SK-N-SH (cell line): ENCODE measurements at regions not wholly inside any gene's neighbourhood (a gene's known extent, or its start where the extent isn't known, plus 50 kb on each side); places are given as distances from the start of the nearest gene placed in this dataset.

Source experiments
- CTCF ChIA-PET: fragments of 300-600, 350-600 bp; formaldehyde crosslinking; extraction: SDS; loops from one replicate; lab custom pipeline; 2021; lab: Yijun Ruan, JAX
- POLR2A ChIA-PET: fragments of 350-600 bp; sonication (Branson Sonifier 250); formaldehyde crosslinking; extraction: SDS; loops from one replicate; lab custom pipeline; 2020; ENCODE audit warnings: antibody characterized with exemption, inconsistent platforms; lab: Yijun Ruan, JAX
- DNase-seq: peaks from one replicate; pipeline ENCODE4 v3.0.0; 2012
- H2AFZ ChIP-seq: fragments of 200-600 bp; sonication (generic); 2 replicates; pipeline ENCODE4 v1.8.1; 2016; ENCODE audit warnings: antibody characterized with exemption, mild to moderate bottlenecking, low read depth
- H3F3A ChIP-seq: fragments of 200-600 bp; sonication (generic); replicated peaks from 2 replicates; pipeline ENCODE3; 2016; ENCODE audit warnings: antibody characterized with exemption, mild to moderate bottlenecking; ENCODE audit not compliant: insufficient read depth
- H3K27ac ChIP-seq, 2 experiments: fragments of 200-500 bp in 1 of 2; fragments of 200-600 bp in 1 of 2; sonication (Bioruptor generic) in 1 of 2; sonication (generic), shearing (Covaris generic) in 1 of 2; 2 replicates each; pipeline versions ENCODE4 v1.5.1 to v1.6.1; 2014 to 2016; ENCODE audit warnings: low read depth in 2 of 2, inconsistent platforms in 1 of 2, low read length in 1 of 2, mild to moderate bottlenecking in 1 of 2, mixed read lengths in 1 of 2
- H3K27me3 ChIP-seq: fragments of 200-600 bp; sonication (generic), shearing (Covaris generic); 2 replicates; pipeline ENCODE4 v1.6.1; 2016; ENCODE audit warnings: mixed run types; ENCODE audit not compliant: insufficient read depth
- H3K36me3 ChIP-seq, 2 experiments: fragments of 200-500 bp in 1 of 2; fragments of 200-600 bp in 1 of 2; sonication (Bioruptor generic) in 1 of 2; sonication (generic) in 1 of 2; replicated peaks in 1 of 2; 2 replicates each; pipeline versions ENCODE3 to v1.5.1; 2014 to 2016; ENCODE audit warnings: low read length in 1 of 2, mild to moderate bottlenecking in 1 of 2; ENCODE audit not compliant: insufficient read depth in 2 of 2, control insufficient read depth in 1 of 2
- H3K4me1 ChIP-seq, 2 experiments: fragments of 200-500 bp in 1 of 2; fragments of 200-600 bp in 1 of 2; sonication (Bioruptor generic) in 1 of 2; sonication (generic), shearing (Covaris generic) in 1 of 2; 2 replicates each; pipeline versions ENCODE4 v1.5.1 to v1.6.1; 2014 to 2016; ENCODE audit warnings: low read depth in 1 of 2, low read length in 1 of 2, mixed run types in 1 of 2; ENCODE audit not compliant: insufficient read depth in 2 of 2, control insufficient read depth in 1 of 2
- H3K4me2 ChIP-seq: fragments of 200-600 bp; sonication (generic), shearing (Covaris generic); 2 replicates; pipeline ENCODE4 v1.6.1; 2017; ENCODE audit warnings: mixed run types
- H3K4me3 ChIP-seq, 2 experiments: fragments of 200-500 bp in 1 of 2; fragments of 200-600 bp in 1 of 2; sonication (Bioruptor generic) in 1 of 2; sonication (generic), shearing (Covaris generic) in 1 of 2; 2 replicates each; pipeline versions ENCODE4 v1.5.1 to v1.8.1; 2014 to 2016; ENCODE audit warnings: low read depth in 2 of 2, inconsistent platforms in 1 of 2, low read length in 1 of 2, mild to moderate bottlenecking in 1 of 2, mixed read lengths in 1 of 2, moderate library complexity in 1 of 2
- H3K79me2 ChIP-seq: fragments of 200-600 bp; sonication (generic); 2 replicates; pipeline ENCODE4 v1.8.1; 2017; ENCODE audit warnings: mild to moderate bottlenecking; ENCODE audit not compliant: insufficient read depth
- H3K9ac ChIP-seq: fragments of 200-600 bp; sonication (generic); 2 replicates; pipeline ENCODE4 v1.6.1; 2017; ENCODE audit warnings: mixed run types
- H3K9me2 ChIP-seq: fragments of 200-600 bp; sonication (generic); 2 replicates; pipeline ENCODE4 v1.6.1; 2017; ENCODE audit warnings: mixed run types
- H3K9me3 ChIP-seq: fragments of 200-600 bp; sonication (generic); 2 replicates; pipeline ENCODE4 v1.6.1; 2017; ENCODE audit warnings: mixed run types, mild to moderate bottlenecking, moderate library complexity
- H4K20me1 ChIP-seq: fragments of 200-600 bp; sonication (generic); 2 replicates; pipeline ENCODE4 v1.6.1; 2017; ENCODE audit warnings: mild to moderate bottlenecking, mixed run types; ENCODE audit not compliant: insufficient read depth
- ELF1 ChIP-seq: IDR thresholded peaks from 2 replicates; pipeline ENCODE4 v1.4.0; 2012
- EP300 ChIP-seq, 2 experiments: IDR thresholded peaks; 2 replicates each; pipeline versions ENCODE4 v1.4.0 to v1.6.1; 2012; ENCODE audit warnings: borderline replicate concordance in 1 of 2, low read depth in 1 of 2, low read length in 1 of 2
- JUND ChIP-seq: IDR thresholded peaks from 2 replicates; pipeline ENCODE4 v1.4.0; 2012
- RAD21 ChIP-seq: IDR thresholded peaks from 2 replicates; pipeline ENCODE4 v1.6.1; 2012; ENCODE audit warnings: mild to moderate bottlenecking, low read length
- TEAD4 ChIP-seq: IDR thresholded peaks from 2 replicates; pipeline ENCODE4 v1.4.0; 2012; ENCODE audit warnings: mild to moderate bottlenecking, borderline replicate concordance; ENCODE audit not compliant: insufficient read depth
- WGBS: methylation state at CpG from one replicate; pipeline ENCODE4 v1.1.6; 2017; ENCODE audit warnings: low lambda C conversion rate; 5-methylcytosine and 5-hydroxymethylcytosine counted together
- TF ChIP-seq, protein P1 (sequence below): fragments of 150-350 bp; IDR thresholded peaks from 2 replicates; pipeline ENCODE4 v1.6.1; 2016; ENCODE audit warnings: mild to moderate bottlenecking, low read depth, low read length
- TF ChIP-seq, protein P2 (sequence below): IDR thresholded peaks from 2 replicates; pipeline ENCODE4; 2012
- TF ChIP-seq, protein P3 (sequence below): IDR thresholded peaks from 2 replicates; pipeline ENCODE4 v1.4.0; 2012; ENCODE audit warnings: low read depth
- TF ChIP-seq, protein P4 (sequence below): IDR thresholded peaks from 2 replicates; pipeline ENCODE4 v1.6.1; 2012; ENCODE audit warnings: mild to moderate bottlenecking, low read depth, low read length, moderate library complexity
- TF ChIP-seq, protein P5 (sequence below): IDR thresholded peaks from 2 replicates; pipeline ENCODE4 v1.4.0; 2012; ENCODE audit warnings: low read depth, borderline replicate concordance

DNA sequence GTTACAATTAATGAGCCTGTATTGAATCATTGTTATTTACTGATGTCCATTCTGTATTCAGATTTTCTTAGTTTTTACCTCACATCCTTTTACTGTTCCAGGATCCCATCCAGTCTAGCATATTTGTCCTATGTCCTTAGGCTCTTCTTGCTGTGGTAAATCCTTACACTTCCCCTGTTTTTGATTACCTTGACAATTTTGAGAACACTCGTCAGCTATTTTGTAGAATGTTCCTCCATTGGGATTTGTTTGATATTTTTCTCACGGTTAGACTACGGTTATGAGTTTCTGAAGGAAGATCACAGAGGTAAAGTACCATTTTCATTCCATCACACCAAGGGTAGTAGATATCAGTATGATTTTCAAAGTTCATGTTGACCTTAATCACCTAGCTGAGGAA is 202.3 kb downstream of the AKAIN1 start:
- H3K9me3 ChIP-seq, result no peaks in the 10 kb centered on the region
- no peak overlapping the region for H3K4me2 ChIP-seq
- H3K9ac ChIP-seq, result no peak overlapping the region
- no peak for DNase-seq
- 4% methylated on average over 3 of the region's 3 CpGs for WGBS
- H3K79me2 ChIP-seq, result no peaks in the 10 kb centered on the region
- ChIA-PET CTCF (no interaction called here), POLR2A (no interaction called here)
- H3F3A ChIP-seq, result no peaks in the 10 kb centered on the region
- H3K9me2 ChIP-seq, result no peaks in the 10 kb centered on the region
- H3K4me1 ChIP-seq, result no peaks in the 10 kb centered on the region
- no peaks in the 10 kb centered on the region for H3K27me3 ChIP-seq
- TF ChIP-seq, protein P1, sequence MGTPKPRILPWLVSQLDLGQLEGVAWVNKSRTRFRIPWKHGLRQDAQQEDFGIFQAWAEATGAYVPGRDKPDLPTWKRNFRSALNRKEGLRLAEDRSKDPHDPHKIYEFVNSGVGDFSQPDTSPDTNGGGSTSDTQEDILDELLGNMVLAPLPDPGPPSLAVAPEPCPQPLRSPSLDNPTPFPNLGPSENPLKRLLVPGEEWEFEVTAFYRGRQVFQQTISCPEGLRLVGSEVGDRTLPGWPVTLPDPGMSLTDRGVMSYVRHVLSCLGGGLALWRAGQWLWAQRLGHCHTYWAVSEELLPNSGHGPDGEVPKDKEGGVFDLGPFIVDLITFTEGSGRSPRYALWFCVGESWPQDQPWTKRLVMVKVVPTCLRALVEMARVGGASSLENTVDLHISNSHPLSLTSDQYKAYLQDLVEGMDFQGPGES, result no peak
- TF ChIP-seq TEAD4, result no peak
- TF ChIP-seq, protein P2, sequence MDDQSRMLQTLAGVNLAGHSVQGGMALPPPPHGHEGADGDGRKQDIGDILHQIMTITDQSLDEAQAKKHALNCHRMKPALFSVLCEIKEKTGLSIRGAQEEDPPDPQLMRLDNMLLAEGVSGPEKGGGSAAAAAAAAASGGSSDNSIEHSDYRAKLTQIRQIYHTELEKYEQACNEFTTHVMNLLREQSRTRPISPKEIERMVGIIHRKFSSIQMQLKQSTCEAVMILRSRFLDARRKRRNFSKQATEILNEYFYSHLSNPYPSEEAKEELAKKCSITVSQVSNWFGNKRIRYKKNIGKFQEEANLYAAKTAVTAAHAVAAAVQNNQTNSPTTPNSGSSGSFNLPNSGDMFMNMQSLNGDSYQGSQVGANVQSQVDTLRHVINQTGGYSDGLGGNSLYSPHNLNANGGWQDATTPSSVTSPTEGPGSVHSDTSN, result no peak
- TF ChIP-seq ELF1, result no peak
- TF ChIP-seq, protein P3, sequence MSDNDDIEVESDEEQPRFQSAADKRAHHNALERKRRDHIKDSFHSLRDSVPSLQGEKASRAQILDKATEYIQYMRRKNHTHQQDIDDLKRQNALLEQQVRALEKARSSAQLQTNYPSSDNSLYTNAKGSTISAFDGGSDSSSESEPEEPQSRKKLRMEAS, result no peak
- TF ChIP-seq, protein P4, sequence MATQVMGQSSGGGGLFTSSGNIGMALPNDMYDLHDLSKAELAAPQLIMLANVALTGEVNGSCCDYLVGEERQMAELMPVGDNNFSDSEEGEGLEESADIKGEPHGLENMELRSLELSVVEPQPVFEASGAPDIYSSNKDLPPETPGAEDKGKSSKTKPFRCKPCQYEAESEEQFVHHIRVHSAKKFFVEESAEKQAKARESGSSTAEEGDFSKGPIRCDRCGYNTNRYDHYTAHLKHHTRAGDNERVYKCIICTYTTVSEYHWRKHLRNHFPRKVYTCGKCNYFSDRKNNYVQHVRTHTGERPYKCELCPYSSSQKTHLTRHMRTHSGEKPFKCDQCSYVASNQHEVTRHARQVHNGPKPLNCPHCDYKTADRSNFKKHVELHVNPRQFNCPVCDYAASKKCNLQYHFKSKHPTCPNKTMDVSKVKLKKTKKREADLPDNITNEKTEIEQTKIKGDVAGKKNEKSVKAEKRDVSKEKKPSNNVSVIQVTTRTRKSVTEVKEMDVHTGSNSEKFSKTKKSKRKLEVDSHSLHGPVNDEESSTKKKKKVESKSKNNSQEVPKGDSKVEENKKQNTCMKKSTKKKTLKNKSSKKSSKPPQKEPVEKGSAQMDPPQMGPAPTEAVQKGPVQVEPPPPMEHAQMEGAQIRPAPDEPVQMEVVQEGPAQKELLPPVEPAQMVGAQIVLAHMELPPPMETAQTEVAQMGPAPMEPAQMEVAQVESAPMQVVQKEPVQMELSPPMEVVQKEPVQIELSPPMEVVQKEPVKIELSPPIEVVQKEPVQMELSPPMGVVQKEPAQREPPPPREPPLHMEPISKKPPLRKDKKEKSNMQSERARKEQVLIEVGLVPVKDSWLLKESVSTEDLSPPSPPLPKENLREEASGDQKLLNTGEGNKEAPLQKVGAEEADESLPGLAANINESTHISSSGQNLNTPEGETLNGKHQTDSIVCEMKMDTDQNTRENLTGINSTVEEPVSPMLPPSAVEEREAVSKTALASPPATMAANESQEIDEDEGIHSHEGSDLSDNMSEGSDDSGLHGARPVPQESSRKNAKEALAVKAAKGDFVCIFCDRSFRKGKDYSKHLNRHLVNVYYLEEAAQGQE, result no peak
- no peak for TF ChIP-seq JUND
- TF ChIP-seq RAD21, result no peak
- TF ChIP-seq EP300 (IDR thresholded peaks at IDR 0.05; ENCODE audit: borderline replicate concordance in 1 of 2, low read depth in 1 of 2, low read length in 1 of 2), result no peak
- TF ChIP-seq, protein P5, sequence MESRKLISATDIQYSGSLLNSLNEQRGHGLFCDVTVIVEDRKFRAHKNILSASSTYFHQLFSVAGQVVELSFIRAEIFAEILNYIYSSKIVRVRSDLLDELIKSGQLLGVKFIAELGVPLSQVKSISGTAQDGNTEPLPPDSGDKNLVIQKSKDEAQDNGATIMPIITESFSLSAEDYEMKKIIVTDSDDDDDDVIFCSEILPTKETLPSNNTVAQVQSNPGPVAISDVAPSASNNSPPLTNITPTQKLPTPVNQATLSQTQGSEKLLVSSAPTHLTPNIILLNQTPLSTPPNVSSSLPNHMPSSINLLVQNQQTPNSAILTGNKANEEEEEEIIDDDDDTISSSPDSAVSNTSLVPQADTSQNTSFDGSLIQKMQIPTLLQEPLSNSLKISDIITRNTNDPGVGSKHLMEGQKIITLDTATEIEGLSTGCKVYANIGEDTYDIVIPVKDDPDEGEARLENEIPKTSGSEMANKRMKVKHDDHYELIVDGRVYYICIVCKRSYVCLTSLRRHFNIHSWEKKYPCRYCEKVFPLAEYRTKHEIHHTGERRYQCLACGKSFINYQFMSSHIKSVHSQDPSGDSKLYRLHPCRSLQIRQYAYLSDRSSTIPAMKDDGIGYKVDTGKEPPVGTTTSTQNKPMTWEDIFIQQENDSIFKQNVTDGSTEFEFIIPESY, result no peak
- no peaks in the 10 kb centered on the region for H4K20me1 ChIP-seq
- no peak overlapping the region for H3K27ac ChIP-seq
- H2AFZ ChIP-seq, result no peak overlapping the region
- H3K36me3 ChIP-seq, result no peaks in the 10 kb centered on the region
- no peak overlapping the region for H3K4me3 ChIP-seq
